Neural cell (in vitro differentiated cells): ENCODE measurements at regions not wholly inside any gene's neighbourhood (a gene's known extent, or its start where the extent isn't known, plus 50 kb on each side); places are given as distances from the start of the nearest gene placed in this dataset.

Experiments
- H2AFZ ChIP-seq: fragments of 200-600, 300-800 bp; sonication (generic), shearing (Covaris generic); 2 replicates; pipeline ENCODE4 v1.6.0; 2014; ENCODE audit warnings: low read depth, mild to moderate bottlenecking, antibody characterized with exemption, low read length, moderate library complexity
- H3F3A ChIP-seq: fragments of 200-600 bp; shearing (Covaris generic); 2 replicates; pipeline ENCODE4 v1.6.1; 2016; ENCODE audit warnings: mild to moderate bottlenecking, moderate library complexity, mixed read lengths, antibody characterized with exemption, low read length; ENCODE audit not compliant: insufficient read depth, poor library complexity, severe bottlenecking
- H3K27ac ChIP-seq: fragments of 200-600, 300-800 bp; sonication (generic), shearing (Covaris generic); 2 replicates; pipeline ENCODE4 v1.5.1; 2014; ENCODE audit warnings: mild to moderate bottlenecking, low read length, moderate library complexity
- H3K27me3 ChIP-seq: fragments of 300-800, 200-600 bp; sonication (generic), shearing (Covaris generic); 2 replicates; pipeline ENCODE4 v1.6.0; 2014; ENCODE audit warnings: mild to moderate bottlenecking, low read depth, low read length, moderate library complexity; ENCODE audit not compliant: insufficient read depth
- H3K36me3 ChIP-seq: fragments of 300-800, 200-600 bp; sonication (generic), shearing (Covaris generic); 2 replicates; pipeline ENCODE4 v1.5.1; 2014; ENCODE audit warnings: mild to moderate bottlenecking, antibody characterized with exemption, low read length, moderate library complexity; ENCODE audit not compliant: insufficient read depth
- H3K4me2 ChIP-seq: fragments of 300-800, 200-600 bp; sonication (generic), shearing (Covaris generic); 2 replicates; pipeline ENCODE4 v1.6.0; 2014; ENCODE audit warnings: mild to moderate bottlenecking, low read length
- H3K4me3 ChIP-seq: fragments of 300-800, 200-600 bp; sonication (generic), shearing (Covaris generic); 2 replicates; pipeline ENCODE4 v1.5.1; 2014; ENCODE audit warnings: mild to moderate bottlenecking, low read length, moderate library complexity
- H3K79me2 ChIP-seq: fragments of 200-600 bp; shearing (Covaris generic); replicated peaks from 2 replicates; pipeline ENCODE4 v1.6.0; 2014; ENCODE audit warnings: mild to moderate bottlenecking, low read length, moderate library complexity; ENCODE audit not compliant: insufficient read depth
- H3K9ac ChIP-seq: fragments of 300-800, 200-600 bp; sonication (generic), shearing (Covaris generic); 2 replicates; pipeline ENCODE4 v1.6.1; 2016; ENCODE audit warnings: mild to moderate bottlenecking, low read length, mixed read lengths
- H3K9me2 ChIP-seq: fragments of 200-600 bp; shearing (Covaris generic); 2 replicates; pipeline ENCODE4 v1.6.1; 2016; ENCODE audit warnings: mild to moderate bottlenecking, low read length, mixed read lengths; ENCODE audit not compliant: insufficient read depth
- H3K9me3 ChIP-seq: fragments of 200-600, 300-800 bp; sonication (generic), shearing (Covaris generic); 2 replicates; pipeline ENCODE4 v1.6.1; 2016; ENCODE audit warnings: mild to moderate bottlenecking, mixed run types, low read length, moderate library complexity, mixed read lengths
- H4K20me1 ChIP-seq: fragments of 200-600 bp; shearing (Covaris generic); 2 replicates; pipeline ENCODE4 v1.6.1; 2016; ENCODE audit warnings: mild to moderate bottlenecking, mixed run types; ENCODE audit not compliant: insufficient read depth
- CTCF ChIP-seq: fragments of 450-650 bp; IDR thresholded peaks from 2 replicates; pipeline ENCODE4 v1.5.1; 2014; ENCODE audit warnings: antibody characterized with exemption, mild to moderate bottlenecking, moderate library complexity; ENCODE audit not compliant: poor library complexity, severe bottlenecking
- EP300 ChIP-seq: fragments of 450-650 bp; conservative IDR thresholded peaks from 2 replicates; pipeline ENCODE4 v1.6.1; 2014; ENCODE audit warnings: antibody characterized with exemption, mild to moderate bottlenecking, moderate library complexity; ENCODE audit not compliant: poor library complexity, severe bottlenecking
- EZH2 ChIP-seq: fragments of 200-600, 300-800 bp; shearing (Covaris generic), sonication (generic); IDR thresholded peaks from 2 replicates; pipeline ENCODE4 v1.6.1; 2014; ENCODE audit warnings: antibody characterized with exemption, low read length, borderline replicate concordance, mild to moderate bottlenecking; ENCODE audit not compliant: insufficient read depth, poor library complexity, severe bottlenecking
- MXI1 ChIP-seq: fragments of 450-650 bp; conservative IDR thresholded peaks from 2 replicates; pipeline ENCODE4 v1.6.1; 2014; ENCODE audit warnings: antibody characterized with exemption, mild to moderate bottlenecking; ENCODE audit not compliant: poor library complexity, severe bottlenecking
- POLR2AphosphoS5 ChIP-seq: IDR thresholded peaks from 2 replicates; pipeline ENCODE4 v1.6.1; 2012
- RAD21 ChIP-seq: fragments of 450-650 bp; conservative IDR thresholded peaks from 2 replicates; pipeline ENCODE4 v1.6.1; 2014; ENCODE audit warnings: antibody characterized with exemption, mild to moderate bottlenecking, moderate library complexity
- SMC3 ChIP-seq: fragments of 450-650 bp; conservative IDR thresholded peaks from 2 replicates; pipeline ENCODE4 v1.6.1; 2014; ENCODE audit warnings: antibody characterized with exemption, mild to moderate bottlenecking, moderate library complexity; ENCODE audit not compliant: poor library complexity
- TAF1 ChIP-seq: IDR thresholded peaks from 2 replicates; pipeline ENCODE4 v1.6.1; 2012; ENCODE audit warnings: low read depth
- TF ChIP-seq, protein P1 (sequence below): IDR thresholded peaks from 2 replicates; pipeline ENCODE4 v1.6.1; 2012; ENCODE audit warnings: borderline replicate concordance

DNA sequence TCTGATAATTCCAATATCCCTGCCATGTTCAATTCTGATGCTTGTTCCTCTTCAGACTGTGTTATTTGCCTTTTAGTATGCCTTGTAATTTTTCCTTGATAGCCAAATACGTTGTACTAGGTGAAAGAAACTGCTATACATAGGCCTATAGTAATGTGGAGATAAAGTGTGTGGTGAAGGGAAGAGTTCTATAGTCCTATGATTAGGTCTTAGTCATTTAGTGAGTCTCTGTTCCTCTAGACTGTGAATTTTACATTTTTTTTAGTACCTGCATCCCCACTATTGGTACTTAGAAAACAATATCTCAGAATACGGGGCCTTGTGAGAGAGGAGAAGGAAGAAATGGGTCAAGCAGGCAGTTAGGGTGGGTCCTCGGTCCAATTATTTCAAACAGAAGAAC is 59.6 kb upstream of the SEMA3E start:
- no peak overlapping the region for H3K4me3 ChIP-seq
- no peaks in the 10 kb centered on the region for H3K36me3 ChIP-seq
- no peaks in the 10 kb centered on the region for H4K20me1 ChIP-seq
- no peaks in the 10 kb centered on the region for H3K9me3 ChIP-seq
- H3K27ac ChIP-seq: no peak overlapping the region
- no peaks in the 10 kb centered on the region for H3F3A ChIP-seq
- H3K9me2 ChIP-seq: no peaks in the 10 kb centered on the region
- H2AFZ ChIP-seq: no peak overlapping the region
- no peak overlapping the region for H3K4me2 ChIP-seq
- TF ChIP-seq POLR2AphosphoS5: no peak
- TF ChIP-seq SMC3: no peak
- TF ChIP-seq MXI1: no peak
- no peak overlapping the region for H3K9ac ChIP-seq
- no peaks in the 10 kb centered on the region for H3K79me2 ChIP-seq
- no peaks in the 10 kb centered on the region for H3K27me3 ChIP-seq

DNA sequence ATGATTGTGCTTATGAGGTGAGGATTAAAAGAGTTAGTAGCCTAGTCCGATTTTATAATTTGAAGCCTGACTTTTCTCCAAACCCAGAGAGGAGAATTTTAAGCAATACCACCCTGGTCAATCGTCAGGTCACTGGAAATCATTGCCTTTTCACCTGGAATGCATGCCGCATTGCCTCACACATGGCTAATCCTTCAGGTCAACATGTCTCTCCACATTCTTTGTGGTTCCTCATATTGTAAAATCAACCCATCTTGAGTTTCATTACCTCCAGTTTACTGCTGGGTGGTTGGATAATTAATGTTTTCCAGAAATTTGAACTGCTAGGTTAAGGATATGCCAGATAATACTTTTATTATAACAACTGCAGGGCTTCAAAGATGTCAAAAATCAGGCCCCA is 55.6 kb upstream of the SEMA3E start:
- Histone ChIP-seq H3K27me3 (no peaks in the 10 kb centered on the region), H3K27ac (no peak overlapping the region), H4K20me1 (no peaks in the 10 kb centered on the region), H3K4me2 (no peak overlapping the region), H3F3A (no peaks in the 10 kb centered on the region), H3K9me3 (no peaks in the 10 kb centered on the region), H3K9ac (no peak overlapping the region), H3K4me3 (no peak overlapping the region), H2AFZ (no peak overlapping the region), H3K36me3 (no peaks in the 10 kb centered on the region), H3K79me2 (no peaks in the 10 kb centered on the region), H3K9me2 (no peaks in the 10 kb centered on the region)
- TF ChIP-seq TAF1 (no peak), SMC3 (no peak), EZH2 (no peak), MXI1 (no peak), CTCF (no peak), POLR2AphosphoS5 (no peak), RAD21 (no peak), EP300 (no peak)
- TF ChIP-seq, protein P1, sequence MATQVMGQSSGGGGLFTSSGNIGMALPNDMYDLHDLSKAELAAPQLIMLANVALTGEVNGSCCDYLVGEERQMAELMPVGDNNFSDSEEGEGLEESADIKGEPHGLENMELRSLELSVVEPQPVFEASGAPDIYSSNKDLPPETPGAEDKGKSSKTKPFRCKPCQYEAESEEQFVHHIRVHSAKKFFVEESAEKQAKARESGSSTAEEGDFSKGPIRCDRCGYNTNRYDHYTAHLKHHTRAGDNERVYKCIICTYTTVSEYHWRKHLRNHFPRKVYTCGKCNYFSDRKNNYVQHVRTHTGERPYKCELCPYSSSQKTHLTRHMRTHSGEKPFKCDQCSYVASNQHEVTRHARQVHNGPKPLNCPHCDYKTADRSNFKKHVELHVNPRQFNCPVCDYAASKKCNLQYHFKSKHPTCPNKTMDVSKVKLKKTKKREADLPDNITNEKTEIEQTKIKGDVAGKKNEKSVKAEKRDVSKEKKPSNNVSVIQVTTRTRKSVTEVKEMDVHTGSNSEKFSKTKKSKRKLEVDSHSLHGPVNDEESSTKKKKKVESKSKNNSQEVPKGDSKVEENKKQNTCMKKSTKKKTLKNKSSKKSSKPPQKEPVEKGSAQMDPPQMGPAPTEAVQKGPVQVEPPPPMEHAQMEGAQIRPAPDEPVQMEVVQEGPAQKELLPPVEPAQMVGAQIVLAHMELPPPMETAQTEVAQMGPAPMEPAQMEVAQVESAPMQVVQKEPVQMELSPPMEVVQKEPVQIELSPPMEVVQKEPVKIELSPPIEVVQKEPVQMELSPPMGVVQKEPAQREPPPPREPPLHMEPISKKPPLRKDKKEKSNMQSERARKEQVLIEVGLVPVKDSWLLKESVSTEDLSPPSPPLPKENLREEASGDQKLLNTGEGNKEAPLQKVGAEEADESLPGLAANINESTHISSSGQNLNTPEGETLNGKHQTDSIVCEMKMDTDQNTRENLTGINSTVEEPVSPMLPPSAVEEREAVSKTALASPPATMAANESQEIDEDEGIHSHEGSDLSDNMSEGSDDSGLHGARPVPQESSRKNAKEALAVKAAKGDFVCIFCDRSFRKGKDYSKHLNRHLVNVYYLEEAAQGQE: no peak

DNA sequence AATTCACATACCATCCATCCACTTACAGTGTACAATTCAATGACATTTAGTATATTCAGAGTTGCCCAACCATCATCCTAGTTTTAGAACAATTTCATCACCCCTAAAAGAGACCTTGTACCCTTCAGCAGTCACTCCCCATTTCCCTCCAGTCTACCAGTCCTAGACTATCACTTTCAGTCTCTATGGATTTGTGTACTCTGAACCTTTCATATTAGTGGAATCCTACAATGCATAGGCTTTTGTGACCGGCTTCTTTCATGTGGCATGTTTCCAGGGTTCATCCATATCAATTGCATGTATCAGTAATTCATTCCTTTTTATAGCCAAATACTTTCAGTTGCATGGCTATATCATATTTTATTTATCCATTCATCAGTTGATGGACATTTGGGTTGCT is 53.5 kb upstream of the SEMA3E start:
- no peak overlapping the region for H3K4me3 ChIP-seq
- H3K36me3 ChIP-seq: no peaks in the 10 kb centered on the region
- H3K4me2 ChIP-seq: no peak overlapping the region
- H4K20me1 ChIP-seq: no peaks in the 10 kb centered on the region
- H3K27me3 ChIP-seq: no peaks in the 10 kb centered on the region
- no peak overlapping the region for H2AFZ ChIP-seq
- no peaks in the 10 kb centered on the region for H3F3A ChIP-seq
- no peaks in the 10 kb centered on the region for H3K79me2 ChIP-seq
- H3K9ac ChIP-seq: no peak overlapping the region
- H3K27ac ChIP-seq: no peak overlapping the region
- no peaks in the 10 kb centered on the region for H3K9me2 ChIP-seq
- TF ChIP-seq MXI1: no peak
- no peak for TF ChIP-seq EP300
- TF ChIP-seq, protein P1: no peak
- TF ChIP-seq EZH2: no peak
- no peak for TF ChIP-seq RAD21
- no peak for TF ChIP-seq SMC3
- TF ChIP-seq POLR2AphosphoS5: no peak
- no peak for TF ChIP-seq CTCF
- no peak for TF ChIP-seq TAF1
- no peaks in the 10 kb centered on the region for H3K9me3 ChIP-seq
